Lower lobe of right lung (tissue), 2 donors: ENCODE measurements at regions not wholly inside any gene's neighbourhood (a gene's known extent, or its start where the extent isn't known, plus 50 kb on each side); places are given as distances from the start of the nearest gene placed in this dataset.
"Not testable (repeated sequence)": the region's sequence is repeated elsewhere in the genome, so short reads cannot be mapped to it uniquely, and the experiment has no call there.

Source experiments
- ATAC-seq, 2 donors: fragments of 200-7000 bp; cut with Tn5 transposase; one replicate each; pipeline ENCODE4 v1.9.1; 2020 to 2022; ENCODE audit warnings: mild to moderate bottlenecking in 2 of 2, moderate library complexity in 2 of 2
- DNase-seq: peaks from one replicate; pipeline ENCODE4 v3.0.0-alpha.2; 2020
- H3K27ac ChIP-seq: fragments of 200-600 bp; one replicate; pipeline ENCODE4 v1.8.0; 2022
- H3K27me3 ChIP-seq: fragments of 200-600 bp; one replicate; pipeline ENCODE4 v1.8.0; 2022; ENCODE audit warnings: low read depth
- H3K36me3 ChIP-seq: fragments of 200-600 bp; one replicate; pipeline ENCODE4 v1.8.0; 2022; ENCODE audit warnings: mild to moderate bottlenecking
- H3K4me1 ChIP-seq: fragments of 200-600 bp; one replicate; pipeline ENCODE4 v1.8.0; 2022
- H3K4me3 ChIP-seq: fragments of 200-600 bp; one replicate; pipeline ENCODE4 v1.8.0; 2022; ENCODE audit warnings: mild to moderate bottlenecking
- H3K9me3 ChIP-seq: fragments of 200-600 bp; one replicate; pipeline ENCODE4 v1.8.0; 2022
- CTCF ChIP-seq: fragments of 200-600 bp; IDR thresholded peaks from one replicate; pipeline ENCODE4 v1.8.0; 2022; ENCODE audit warnings: antibody characterized with exemption, mild to moderate bottlenecking
- intact Hi-C: fragments of 100-400 bp; cut with DNase I; formaldehyde crosslinking; loops from one replicate; pipeline ENCODE4 v1.11.0; 2022
- donor health status: DM: no; HTN: yes; CAD: no; lungs with severe emphysema.

DNA sequence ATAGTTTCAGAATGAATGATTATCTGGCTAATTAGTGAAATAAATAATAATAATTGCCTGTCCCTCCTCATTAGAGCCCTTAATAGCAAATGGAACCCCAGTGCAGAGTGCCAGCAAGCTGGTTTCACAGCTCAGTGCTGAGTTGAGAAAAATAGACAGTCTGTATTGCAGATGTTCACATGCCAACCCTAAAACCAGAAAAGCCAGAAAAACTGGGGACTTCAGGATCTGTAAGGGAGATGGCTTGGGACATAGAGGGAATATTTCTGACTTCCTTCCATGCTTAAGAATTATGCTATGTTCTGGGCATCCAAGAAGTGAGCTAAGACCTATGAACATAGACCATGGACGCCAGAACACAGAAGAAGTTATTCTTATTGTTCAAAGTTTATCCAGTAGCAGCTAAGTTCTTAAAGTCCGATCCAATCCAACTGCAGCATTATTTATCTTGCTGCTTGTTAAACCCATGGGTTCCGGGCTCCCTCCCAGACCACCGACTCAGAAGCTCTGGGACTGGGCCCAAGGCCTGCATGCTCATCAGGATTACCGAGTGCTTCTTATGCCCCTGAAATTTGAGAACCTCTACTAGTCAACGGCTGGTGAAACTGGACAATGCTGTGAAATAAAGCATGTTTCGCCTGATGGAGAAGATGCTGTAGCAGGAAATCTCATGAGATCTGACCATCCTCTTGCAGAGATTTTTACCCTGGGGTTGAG is 158.3 kb downstream of the FOXB1 start:
- H3K36me3 ChIP-seq: no peaks in the 10 kb centered on the region
- H3K9me3 ChIP-seq: no peaks in the 10 kb centered on the region
- no peak for DNase-seq
- no peak overlapping the region for H3K4me3 ChIP-seq
- no peak overlapping the region for H3K27ac ChIP-seq
- no peaks in the 10 kb centered on the region for H3K27me3 ChIP-seq
- intact Hi-C loops: no loop called here
- ATAC-seq: no peak
- TF ChIP-seq CTCF: no peak
- no peaks in the 10 kb centered on the region for H3K4me1 ChIP-seq

DNA sequence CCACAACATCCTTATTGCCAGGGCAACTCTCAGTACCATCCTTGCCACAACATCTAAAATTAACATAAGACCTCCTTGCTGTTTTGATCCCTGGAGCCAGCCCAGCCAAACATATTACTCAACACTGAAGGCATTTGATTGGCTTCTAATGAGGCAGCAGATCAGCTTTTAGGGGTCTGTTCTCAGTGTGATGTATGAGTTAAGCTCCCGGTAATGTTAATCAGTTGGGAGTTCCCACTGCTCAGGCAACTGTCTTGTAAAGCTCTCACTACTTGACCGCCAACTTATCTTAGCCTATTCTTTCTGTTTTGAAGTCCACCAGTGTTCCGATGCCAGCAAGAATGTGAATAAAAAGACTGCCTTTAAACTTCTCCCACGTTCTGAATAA is 158.9 kb downstream of the FOXB1 start:
- Histone ChIP-seq H3K4me1 (no peaks in the 10 kb centered on the region), H3K27me3 (no peaks in the 10 kb centered on the region), H3K4me3 (no peak overlapping the region), H3K27ac (no peak overlapping the region), H3K9me3 (no peaks in the 10 kb centered on the region), H3K36me3 (no peaks in the 10 kb centered on the region)
- TF ChIP-seq CTCF: no peak
- DNase-seq (no peak), ATAC-seq (no peak)
- intact Hi-C loops: no loop called here

GRCh38 chr15:60165111-60165510 is 161.0 kb downstream of the FOXB1 start:
- Histone ChIP-seq H3K36me3 (no peaks in the 10 kb centered on the region), H3K27me3 (no peaks in the 10 kb centered on the region), H3K27ac (no peak overlapping the region), H3K9me3 (no peaks in the 10 kb centered on the region), H3K4me1 (no peaks in the 10 kb centered on the region), H3K4me3 (no peak overlapping the region)
- ATAC-seq (no peak), DNase-seq (no peak)
- no peak for TF ChIP-seq CTCF
- intact Hi-C loops: no loop called here

GRCh38 chr15:60172143-60172542 is 168.0 kb downstream of the FOXB1 start:
- Histone ChIP-seq H3K4me1 (no peaks in the 10 kb centered on the region), H3K27ac (no peak overlapping the region), H3K27me3 (no peaks in the 10 kb centered on the region), H3K9me3 (no peaks in the 10 kb centered on the region), H3K36me3 (no peaks in the 10 kb centered on the region), H3K4me3 (no peak overlapping the region)
- DNase-seq (no peak), ATAC-seq (no peak)
- intact Hi-C loops: no loop called here
- no peak for TF ChIP-seq CTCF

- H3K27me3 ChIP-seq: no peaks in the 10 kb centered on the region
- peak; percentile 81 for TF ChIP-seq CTCF
- peak; percentile 59 to 64 for ATAC-seq
- no peak overlapping the region for H3K4me3 ChIP-seq
- DNase-seq: no peak
- H3K27ac ChIP-seq: no peak overlapping the region
- no peaks in the 10 kb centered on the region for H3K9me3 ChIP-seq
- no peaks in the 10 kb centered on the region for H3K36me3 ChIP-seq
- intact Hi-C loops: no loop called here
- no peaks in the 10 kb centered on the region for H3K4me1 ChIP-seq
Observed at GRCh38 chr15:60179786-60180391, 175.8 kb downstream of the FOXB1 start.

DNA sequence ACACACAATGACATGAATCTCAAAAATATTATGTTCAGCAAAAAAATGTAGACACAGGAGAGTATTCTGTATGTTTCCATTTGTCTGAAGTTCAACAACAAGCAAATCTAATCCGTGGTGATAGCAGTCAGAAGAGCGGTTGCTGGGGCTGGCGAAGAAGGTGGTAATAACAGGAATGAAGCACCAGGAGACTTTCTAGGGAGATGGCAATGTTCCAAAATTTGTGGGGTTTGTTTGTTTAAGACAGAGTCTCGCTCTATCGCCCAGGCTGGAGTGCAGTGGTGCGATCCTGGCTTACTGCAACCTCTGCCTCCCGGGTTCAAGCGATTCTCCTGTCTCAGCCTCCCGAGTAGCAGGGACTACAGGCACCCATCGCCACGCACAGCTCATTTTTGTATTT is 177.8 kb downstream of the FOXB1 start:
- H3K9me3 ChIP-seq, DNase-seq, intact Hi-C loops, H3K4me1 ChIP-seq, ATAC-seq, H3K27me3 ChIP-seq, H3K4me3 ChIP-seq, H3K36me3 ChIP-seq, H3K27ac ChIP-seq: not testable (repeated sequence)
